GM21360 (cell line): ENCODE measurements at regions not wholly inside any gene's neighbourhood (a gene's known extent, or its start where the extent isn't known, plus 50 kb on each side); places are given as distances from the start of the nearest gene placed in this dataset.

Experiments used
- ATAC-seq: cut with Tn5 transposase; IDR thresholded peaks from one replicate; pipeline ENCODE4 v1.9.1; 2021; ENCODE audit warnings: mild to moderate bottlenecking, moderate library complexity; ENCODE audit not compliant: unreplicated experiment

DNA sequence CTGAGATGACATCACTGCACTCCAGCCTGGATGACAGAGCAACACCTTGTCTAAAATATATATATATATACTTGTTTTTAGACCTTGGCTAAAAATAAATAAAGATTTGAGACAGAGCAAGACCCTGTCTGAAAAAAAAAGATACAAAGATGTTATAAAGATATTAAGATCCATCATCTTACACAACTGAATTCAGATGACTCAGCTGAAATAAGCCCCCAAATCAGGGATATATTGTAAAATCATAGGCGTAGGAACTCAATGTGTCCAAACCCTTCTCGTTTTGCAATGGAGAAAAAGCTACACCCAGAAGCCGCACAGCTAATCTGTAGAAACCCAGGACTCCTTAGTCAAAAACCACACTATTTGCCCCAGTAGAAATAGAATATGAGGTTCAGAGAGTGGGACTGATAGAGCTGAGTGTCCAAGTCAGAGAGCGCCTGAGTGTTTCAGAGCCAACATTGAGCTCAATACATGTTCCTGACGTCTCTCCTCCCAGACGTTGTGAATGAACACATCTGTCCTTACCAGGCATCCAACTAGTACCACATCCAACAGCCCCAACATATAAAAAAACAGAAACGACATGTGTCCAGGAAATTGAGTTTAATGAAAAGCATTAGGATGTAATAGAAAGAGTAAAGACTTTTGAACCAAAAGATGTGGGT lies 207.9 kb upstream of the BLID start:
- no peak for ATAC-seq

DNA sequence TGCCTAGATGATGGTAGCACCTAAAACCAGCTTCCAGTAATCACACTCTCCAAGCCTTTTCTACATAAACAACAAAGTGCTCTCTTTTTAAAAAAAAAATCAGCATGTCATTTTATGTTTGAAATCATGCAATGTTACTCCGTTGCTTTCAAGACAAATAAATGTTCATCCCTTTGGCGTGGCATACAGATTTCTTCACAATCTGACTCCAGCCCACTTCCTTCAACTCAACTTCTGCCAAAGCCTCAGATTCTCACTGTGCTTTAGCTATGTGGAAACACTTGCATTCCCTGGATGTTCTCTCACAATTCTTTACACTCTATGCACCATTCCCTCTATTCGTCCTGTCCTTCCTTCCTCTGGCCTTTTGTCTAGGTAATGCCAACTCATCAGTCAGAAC lies 206.3 kb upstream of the BLID start:
- ATAC-seq: no peak

DNA sequence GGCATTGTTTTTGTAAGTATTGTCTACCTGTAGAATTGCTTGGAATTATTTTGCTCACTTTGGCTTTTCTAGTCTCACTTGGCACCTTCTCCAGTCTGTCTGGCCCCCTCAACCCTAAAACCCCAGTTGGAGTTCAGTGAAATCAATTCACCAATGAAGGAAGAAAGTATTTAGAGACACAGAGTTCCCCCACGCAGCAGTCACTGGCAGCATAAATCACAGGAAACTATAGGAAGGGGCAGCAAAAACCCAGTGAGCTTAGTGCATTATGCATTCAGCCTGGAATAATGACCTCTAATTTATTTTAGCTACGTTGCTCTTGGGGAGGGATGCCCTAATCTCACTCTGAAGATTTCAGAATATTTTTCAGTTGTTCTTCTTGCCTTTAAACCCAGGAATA lies 204.7 kb upstream of the BLID start:
- no peak for ATAC-seq

DNA sequence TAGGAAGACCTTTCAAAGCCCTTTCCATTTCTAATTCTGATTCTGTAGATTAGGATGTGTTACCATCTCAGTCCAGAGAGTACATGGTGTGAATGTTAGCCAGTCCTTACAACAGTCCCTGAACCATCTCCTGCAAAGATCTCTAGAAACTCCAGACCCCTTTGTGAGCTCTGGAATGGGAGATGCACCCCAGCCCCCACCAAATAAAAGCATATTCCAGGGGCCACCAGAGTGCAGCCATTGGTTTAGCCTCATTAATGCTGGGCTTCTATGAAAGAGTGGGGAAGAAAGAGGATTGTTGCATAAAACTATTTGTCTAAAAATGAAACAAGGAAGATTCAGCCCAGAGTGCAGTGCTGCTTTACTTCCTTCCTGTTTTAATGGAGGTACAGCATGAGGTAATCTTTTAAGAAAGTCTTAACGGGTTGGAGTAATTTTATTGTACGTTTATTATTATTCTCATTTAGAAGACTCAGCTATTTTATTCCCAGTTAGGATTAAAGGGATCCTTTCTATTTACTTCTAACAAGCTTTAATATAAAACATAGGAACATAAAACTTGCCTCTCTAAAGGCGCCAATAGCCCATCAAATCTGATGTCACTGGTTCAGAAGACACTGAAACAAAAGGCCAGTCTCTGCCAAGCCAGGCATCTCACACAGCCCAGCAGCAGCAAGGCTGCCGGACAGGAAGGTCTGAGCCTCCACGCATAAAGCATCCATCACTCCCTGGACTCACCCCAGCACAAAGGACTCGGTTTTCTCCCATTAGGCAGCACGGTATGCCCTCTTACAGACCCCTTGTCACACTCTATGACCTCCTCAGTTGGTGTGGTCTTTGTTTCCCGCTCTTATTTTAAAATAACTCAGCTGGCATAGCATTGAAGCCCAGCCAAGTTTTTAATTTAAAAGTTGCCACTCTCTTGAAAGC lies 203.9 kb upstream of the BLID start:
- no peak for ATAC-seq

DNA sequence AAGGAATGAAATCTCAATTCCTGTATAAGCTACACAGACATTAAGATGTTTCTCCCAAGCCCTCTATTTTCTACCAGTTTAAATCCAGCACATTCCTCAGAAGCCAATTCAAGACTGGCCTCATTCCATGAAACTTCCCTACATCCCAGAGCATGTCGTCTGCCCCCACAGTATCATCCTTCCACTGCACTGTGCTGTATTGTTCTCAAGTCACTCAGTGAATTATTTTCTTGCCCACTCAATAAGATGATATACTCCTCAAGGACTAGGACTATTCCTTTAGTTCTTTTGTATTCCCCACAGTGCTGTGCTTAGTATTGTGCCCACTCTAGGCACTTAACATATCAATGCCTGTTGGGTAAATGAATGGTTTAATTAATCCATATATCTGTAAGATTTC lies 203.1 kb upstream of the BLID start:
- ATAC-seq: no peak

DNA sequence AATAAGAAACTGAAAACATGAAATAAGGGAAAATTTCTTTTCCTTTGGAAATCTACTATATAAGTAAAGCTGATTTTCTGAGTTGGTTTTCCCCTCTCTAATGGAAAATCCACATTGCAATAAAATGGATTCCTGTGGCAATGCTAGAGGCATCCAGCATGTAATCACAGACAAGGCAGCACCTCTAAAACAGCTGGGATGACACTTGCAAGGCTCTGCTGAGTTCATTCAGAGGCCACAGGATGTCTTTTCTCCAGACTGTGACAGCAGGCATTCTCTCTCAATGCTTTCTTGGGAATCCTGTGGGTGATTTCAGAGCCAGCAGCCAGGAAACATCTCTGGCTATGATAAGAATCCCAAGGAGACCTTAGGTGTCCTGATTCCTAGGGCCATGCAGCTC lies 201.3 kb upstream of the BLID start:
- no peak for ATAC-seq

DNA sequence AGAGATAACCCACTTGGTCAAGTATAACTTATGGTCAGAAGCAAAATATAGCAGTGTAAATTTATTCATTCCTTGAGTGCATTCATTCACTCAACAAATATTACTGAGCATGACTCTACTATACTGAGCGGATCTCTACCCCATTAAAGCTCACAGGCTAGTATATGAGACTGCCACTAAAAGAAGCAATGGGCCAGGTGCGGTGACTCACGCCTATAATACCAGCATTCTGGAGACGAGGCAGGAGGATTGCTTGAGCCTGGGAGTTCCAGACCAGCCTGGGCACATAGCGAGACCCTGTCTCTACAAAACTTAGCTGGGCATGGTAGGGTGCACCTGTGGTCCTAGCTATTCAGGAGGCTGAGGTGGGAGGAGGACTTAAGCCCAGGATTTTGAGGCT lies 197.6 kb upstream of the BLID start:
- no peak for ATAC-seq

DNA sequence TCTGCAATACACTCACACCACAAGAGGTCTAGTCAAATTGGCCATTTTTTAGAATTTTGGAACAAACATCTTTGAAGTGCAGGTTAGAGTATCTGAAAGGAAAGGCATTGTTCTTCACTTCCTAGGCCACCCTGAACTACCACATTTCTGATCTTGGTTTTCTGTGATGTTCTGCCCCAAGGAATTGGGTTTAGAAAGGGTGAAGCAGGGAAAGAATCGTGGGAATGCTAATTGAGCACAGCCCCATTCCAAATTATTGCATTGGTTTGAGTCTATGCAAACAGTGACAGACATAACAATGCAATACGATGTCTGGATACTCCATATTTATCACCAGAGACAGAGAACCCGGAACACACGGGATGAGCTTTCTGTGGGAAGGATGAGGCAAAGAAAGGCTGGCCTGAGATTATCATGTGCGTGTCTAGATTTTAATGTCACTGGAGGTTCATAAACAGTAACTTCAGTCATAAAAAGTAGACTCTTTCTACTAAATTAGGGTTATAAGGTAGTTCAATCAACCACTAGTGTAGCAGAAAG lies 195.3 kb upstream of the BLID start:
- no peak for ATAC-seq

DNA sequence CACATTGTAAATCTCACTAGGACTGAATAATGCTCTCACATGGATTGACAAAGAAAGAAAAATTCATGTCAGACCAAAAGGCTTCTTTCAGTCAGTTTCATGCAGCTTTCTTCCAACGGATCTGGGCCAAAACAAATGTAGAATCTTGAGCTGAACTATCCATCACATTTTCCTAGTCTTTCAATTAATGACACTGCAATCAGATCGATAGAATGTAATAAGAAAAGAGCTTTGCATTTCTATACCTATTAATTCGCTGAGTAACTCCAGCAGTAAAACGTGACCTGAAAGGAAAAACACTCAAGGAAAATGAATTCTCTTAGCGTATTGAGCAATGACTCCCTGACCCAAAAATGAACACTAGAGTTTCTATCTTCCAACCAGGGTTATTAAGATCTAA lies 194.8 kb upstream of the BLID start:
- no peak for ATAC-seq

DNA sequence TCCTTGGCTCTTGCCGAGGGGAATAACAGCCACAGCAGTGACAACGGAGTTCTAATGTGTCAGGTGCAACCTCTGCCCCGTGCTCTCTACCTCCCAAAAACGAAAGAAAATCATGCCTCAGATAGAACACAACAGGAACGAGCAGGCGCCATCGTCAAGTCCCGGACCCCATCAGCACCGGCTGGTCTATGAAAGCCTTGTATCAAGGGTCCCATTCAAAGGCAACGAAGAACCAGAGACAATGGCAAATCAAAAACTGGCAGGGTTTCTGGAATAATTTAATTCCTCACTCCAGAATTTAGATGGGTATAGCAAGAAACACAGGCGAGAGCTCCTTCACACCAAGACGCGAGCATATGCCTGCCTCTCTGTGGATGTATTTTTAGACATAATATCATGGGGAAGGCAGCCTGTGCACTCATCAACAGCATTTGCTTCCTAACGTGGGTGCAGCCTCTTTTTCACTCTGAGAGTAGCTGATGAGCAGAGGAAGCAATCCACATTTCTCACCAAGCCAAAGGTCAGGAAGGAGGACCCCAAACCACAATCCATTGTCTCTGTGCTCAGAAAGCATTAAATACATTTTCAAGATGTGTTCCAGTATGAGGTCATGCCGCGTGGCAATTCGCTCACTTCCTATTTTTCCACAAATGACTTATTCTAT lies 193.4 kb upstream of the BLID start:
- ATAC-seq: no peak

DNA sequence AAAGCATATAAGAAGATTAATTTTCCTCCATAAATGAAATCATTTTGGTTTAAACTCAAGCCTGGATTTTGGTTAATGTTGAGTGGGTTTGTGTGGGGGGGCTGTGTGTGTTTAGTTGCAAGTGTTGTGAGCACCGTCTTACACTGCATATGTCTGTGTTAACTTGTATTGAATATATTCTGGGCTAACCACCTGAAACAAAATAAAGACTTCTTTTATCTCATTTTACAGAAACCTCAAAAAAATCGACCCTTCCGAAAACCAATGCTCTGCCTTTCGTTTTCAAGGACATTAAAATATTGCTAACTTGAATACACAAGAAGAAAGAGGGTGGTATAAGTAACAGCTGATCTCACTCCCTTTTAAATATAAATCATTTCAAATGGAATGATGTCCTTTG lies 192.2 kb upstream of the BLID start:
- ATAC-seq: no peak

DNA sequence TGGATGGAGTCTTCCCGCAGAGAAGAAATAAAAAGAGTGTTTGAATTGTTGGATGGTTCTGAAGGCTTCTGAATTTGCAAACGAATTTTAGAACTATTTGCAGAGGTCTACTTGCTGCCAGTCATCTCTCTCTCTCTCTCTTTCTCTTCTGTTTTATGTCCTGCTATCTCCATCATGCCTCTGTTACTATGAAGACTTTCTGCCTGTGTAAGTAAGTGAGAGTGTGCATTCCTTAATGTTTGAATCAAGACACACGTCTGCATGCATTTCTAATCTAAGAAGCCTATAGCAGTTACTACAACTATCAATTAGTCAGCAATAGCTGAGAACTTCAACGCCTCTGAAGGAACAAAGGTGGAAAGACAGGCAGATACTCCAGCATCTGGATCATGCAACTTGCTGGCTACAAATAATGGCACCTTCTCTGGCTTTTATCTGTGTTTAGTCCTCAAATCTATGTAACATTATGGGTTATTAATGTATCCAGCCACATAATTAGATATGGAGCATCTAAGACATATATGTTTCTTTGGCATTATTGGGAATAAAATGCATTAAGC lies 191.5 kb upstream of the BLID start:
- no peak for ATAC-seq

DNA sequence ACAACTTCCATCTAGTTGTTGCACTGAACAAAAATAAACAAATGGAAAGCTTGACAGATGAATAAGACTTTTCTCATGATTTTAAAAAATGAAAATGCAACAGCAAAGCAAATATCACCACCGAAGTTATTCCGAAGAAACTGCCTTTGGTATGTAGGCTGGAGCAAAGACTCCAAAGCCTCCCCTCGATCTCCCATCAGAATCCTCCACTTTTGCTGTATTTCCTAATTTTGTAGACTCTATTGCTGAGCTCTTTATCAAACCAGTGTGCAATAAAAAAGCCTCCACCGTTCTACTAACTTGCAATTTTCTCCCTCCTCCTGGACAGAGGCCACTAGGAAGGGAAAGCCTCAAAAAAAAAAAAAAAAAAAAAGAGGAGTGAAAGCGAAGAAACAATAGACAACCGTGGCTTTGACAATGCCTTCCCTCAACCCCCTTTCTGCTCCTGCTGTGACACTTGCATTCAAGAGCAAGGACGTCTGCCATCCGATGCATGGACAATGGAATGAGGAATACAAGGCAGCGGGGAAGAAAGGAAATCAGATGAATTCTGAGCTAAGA lies 190.9 kb upstream of the BLID start:
- no peak for ATAC-seq

DNA sequence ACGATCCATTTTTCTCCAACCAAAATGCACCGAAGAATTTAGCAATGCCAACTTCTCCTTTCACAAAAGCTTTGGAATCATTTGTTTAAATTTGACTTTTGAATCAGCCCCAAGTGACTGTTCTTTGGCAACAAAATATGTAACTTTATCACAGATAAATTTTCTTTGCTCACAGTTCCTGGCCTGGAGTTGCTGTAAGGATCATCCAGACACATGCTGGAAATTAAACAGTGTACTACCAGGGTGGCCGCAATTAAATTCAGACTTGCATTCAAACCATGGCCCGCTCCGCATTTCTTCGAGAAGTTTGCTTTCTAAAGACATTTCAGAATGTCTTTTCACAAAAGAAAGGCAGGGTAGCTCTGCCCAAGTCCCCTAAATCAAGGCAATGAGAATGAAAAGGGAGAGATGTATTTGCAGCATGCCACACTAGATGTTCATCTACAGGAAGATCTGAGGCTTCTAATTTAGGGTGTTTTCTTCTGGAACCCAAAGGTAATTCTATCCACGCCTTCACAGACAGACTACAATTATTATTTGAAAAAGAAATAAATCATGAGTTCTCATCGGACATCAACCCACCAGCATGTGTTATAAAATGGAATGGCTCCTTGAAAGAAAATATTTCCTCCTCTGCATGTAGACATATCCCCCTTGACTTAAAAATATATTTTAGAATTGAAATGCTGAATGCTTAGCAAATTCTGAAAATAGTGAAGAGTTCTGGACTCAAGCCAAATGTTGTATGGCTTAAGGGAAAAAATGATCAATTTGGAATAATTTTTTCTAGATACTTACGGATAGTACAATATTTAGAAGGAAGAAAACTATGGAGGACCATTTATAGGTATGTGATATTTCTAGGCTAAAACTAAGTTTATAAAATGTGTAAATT lies 189.7 kb upstream of the BLID start:
- no peak for ATAC-seq

DNA sequence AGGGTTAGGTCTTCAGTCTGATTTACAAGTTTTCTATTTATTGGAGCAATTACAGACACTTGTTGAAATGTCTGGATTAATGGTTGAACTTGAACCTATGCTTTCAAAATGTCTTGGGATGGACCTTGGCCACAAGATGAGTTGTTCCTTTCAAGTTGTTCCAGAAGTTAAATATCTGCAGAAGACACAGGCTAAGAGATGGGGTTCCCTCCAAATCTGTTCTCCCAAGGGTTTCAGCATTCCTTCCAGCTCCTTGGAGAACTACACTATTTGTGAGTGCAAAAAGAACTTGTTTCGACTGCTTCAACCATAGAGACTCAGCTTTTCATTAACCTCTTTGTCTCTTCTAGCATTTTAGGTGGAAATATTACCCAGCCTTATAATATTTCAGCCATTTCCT lies 189.0 kb upstream of the BLID start:
- no peak for ATAC-seq

DNA sequence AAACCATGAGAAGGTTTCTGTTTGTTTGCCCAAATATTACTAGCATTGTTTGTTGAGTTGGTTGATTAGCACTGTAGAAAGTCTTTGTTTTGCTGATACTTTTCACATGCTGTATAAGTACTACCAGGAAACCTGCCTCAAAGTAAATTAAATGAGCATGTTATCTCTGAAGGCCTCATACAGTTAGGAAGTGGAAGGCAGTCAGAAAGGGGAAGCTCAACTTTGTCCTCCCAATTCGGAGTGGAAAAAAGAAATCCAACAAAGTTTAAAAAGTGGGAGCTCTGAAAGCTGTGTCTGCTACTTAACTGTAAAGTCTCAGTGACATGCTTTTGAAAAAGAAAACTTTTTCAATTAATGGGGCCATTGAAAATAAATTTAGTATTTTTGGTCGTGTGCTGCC lies 188.3 kb upstream of the BLID start:
- no peak for ATAC-seq

DNA sequence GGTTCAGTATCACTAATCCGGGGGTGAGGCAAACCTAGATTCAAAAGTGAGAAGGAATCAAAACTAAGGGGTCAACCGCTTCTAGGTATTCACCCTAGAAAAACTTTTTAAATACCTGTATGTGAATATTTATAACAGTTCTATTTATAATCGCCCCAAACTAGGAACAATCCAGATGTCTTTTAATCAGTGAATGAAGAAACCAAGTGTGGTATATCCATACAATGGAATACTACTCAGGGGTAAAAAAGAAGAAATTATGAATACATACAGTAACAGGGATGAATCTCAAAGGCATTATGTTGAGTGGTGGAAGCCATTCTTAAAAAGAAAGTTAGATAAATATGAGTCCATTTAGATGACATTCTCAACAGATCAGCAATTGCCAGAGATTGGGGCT lies 178.0 kb upstream of the BLID start:
- ATAC-seq: no peak

DNA sequence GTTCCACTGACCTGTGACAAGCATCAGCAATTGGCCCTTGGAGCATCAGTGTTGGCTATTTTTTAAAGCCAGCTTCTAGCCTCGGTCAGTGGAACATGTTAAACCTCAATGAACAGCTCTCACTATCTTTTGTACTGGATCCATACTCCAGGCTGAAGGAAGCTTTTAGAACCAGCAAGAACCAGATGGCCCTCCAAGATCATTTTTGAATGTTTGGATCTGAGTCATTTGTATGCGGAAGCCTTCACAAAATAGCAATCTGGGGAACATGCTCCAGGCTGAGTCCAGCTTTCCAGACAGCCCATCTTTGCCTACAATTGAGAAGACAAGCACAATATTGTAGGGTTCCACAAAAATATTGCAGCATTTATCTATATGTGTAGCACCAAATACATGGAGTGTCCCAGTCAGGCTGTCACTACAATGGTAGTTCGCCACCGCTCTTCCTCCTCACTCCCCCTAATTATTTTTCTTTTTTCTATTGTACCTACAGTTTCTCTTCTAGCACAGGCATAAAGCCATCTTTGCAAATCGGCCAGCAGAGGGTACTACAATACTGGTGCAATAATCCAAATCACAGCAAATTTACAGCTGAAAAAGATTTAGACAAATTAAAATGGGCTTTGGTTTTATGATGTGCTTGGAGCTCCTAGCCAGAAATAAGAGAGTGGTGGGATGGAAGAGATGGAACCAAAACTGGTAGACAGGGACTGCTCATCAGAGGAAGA lies 177.4 kb upstream of the BLID start:
- ATAC-seq: no peak

DNA sequence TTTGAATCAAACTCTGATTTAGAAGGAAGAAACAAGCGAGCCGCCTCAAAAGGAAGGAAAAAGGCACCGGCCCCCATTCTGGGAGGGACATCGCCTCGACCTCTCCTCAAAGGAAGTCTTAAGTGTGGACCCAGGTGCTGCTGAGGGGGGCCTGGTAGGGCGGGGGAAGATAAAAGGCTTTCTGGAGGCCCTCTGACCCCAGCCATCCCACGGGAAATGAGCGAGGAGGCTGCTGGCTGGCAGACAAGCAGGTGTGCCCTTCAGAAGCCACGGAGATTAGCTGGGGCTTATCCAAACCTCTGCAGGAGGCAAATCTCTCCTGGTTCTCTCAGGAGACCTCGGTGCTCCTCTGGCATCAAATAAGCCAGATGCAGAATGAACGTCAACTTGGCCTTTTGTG lies 171.4 kb upstream of the BLID start:
- no peak for ATAC-seq
